Neural cell (in vitro differentiated cells): ENCODE measurements at regions not wholly inside any gene's neighbourhood (a gene's known extent, or its start where the extent isn't known, plus 50 kb on each side); places are given as distances from the start of the nearest gene placed in this dataset.

ENCODE experiments used
- H2AFZ ChIP-seq: fragments of 200-600, 300-800 bp; sonication (generic), shearing (Covaris generic); 2 replicates; pipeline ENCODE4 v1.6.0; 2014; ENCODE audit warnings: low read depth, mild to moderate bottlenecking, antibody characterized with exemption, low read length, moderate library complexity
- H3F3A ChIP-seq: fragments of 200-600 bp; shearing (Covaris generic); 2 replicates; pipeline ENCODE4 v1.6.1; 2016; ENCODE audit warnings: mild to moderate bottlenecking, moderate library complexity, mixed read lengths, antibody characterized with exemption, low read length; ENCODE audit not compliant: insufficient read depth, poor library complexity, severe bottlenecking
- H3K27ac ChIP-seq: fragments of 200-600, 300-800 bp; sonication (generic), shearing (Covaris generic); 2 replicates; pipeline ENCODE4 v1.5.1; 2014; ENCODE audit warnings: mild to moderate bottlenecking, low read length, moderate library complexity
- H3K27me3 ChIP-seq: fragments of 300-800, 200-600 bp; sonication (generic), shearing (Covaris generic); 2 replicates; pipeline ENCODE4 v1.6.0; 2014; ENCODE audit warnings: mild to moderate bottlenecking, low read depth, low read length, moderate library complexity; ENCODE audit not compliant: insufficient read depth
- H3K36me3 ChIP-seq: fragments of 300-800, 200-600 bp; sonication (generic), shearing (Covaris generic); 2 replicates; pipeline ENCODE4 v1.5.1; 2014; ENCODE audit warnings: mild to moderate bottlenecking, antibody characterized with exemption, low read length, moderate library complexity; ENCODE audit not compliant: insufficient read depth
- H3K4me2 ChIP-seq: fragments of 300-800, 200-600 bp; sonication (generic), shearing (Covaris generic); 2 replicates; pipeline ENCODE4 v1.6.0; 2014; ENCODE audit warnings: mild to moderate bottlenecking, low read length
- H3K4me3 ChIP-seq: fragments of 300-800, 200-600 bp; sonication (generic), shearing (Covaris generic); 2 replicates; pipeline ENCODE4 v1.5.1; 2014; ENCODE audit warnings: mild to moderate bottlenecking, low read length, moderate library complexity
- H3K79me2 ChIP-seq: fragments of 200-600 bp; shearing (Covaris generic); replicated peaks from 2 replicates; pipeline ENCODE4 v1.6.0; 2014; ENCODE audit warnings: mild to moderate bottlenecking, low read length, moderate library complexity; ENCODE audit not compliant: insufficient read depth
- H3K9ac ChIP-seq: fragments of 300-800, 200-600 bp; sonication (generic), shearing (Covaris generic); 2 replicates; pipeline ENCODE4 v1.6.1; 2016; ENCODE audit warnings: mild to moderate bottlenecking, low read length, mixed read lengths
- H3K9me2 ChIP-seq: fragments of 200-600 bp; shearing (Covaris generic); 2 replicates; pipeline ENCODE4 v1.6.1; 2016; ENCODE audit warnings: mild to moderate bottlenecking, low read length, mixed read lengths; ENCODE audit not compliant: insufficient read depth
- H3K9me3 ChIP-seq: fragments of 200-600, 300-800 bp; sonication (generic), shearing (Covaris generic); 2 replicates; pipeline ENCODE4 v1.6.1; 2016; ENCODE audit warnings: mild to moderate bottlenecking, mixed run types, low read length, moderate library complexity, mixed read lengths
- H4K20me1 ChIP-seq: fragments of 200-600 bp; shearing (Covaris generic); 2 replicates; pipeline ENCODE4 v1.6.1; 2016; ENCODE audit warnings: mild to moderate bottlenecking, mixed run types; ENCODE audit not compliant: insufficient read depth
- EP300 ChIP-seq: fragments of 450-650 bp; conservative IDR thresholded peaks from 2 replicates; pipeline ENCODE4 v1.6.1; 2014; ENCODE audit warnings: antibody characterized with exemption, mild to moderate bottlenecking, moderate library complexity; ENCODE audit not compliant: poor library complexity, severe bottlenecking
- EZH2 ChIP-seq: fragments of 200-600, 300-800 bp; shearing (Covaris generic), sonication (generic); IDR thresholded peaks from 2 replicates; pipeline ENCODE4 v1.6.1; 2014; ENCODE audit warnings: antibody characterized with exemption, low read length, borderline replicate concordance, mild to moderate bottlenecking; ENCODE audit not compliant: insufficient read depth, poor library complexity, severe bottlenecking
- MXI1 ChIP-seq: fragments of 450-650 bp; conservative IDR thresholded peaks from 2 replicates; pipeline ENCODE4 v1.6.1; 2014; ENCODE audit warnings: antibody characterized with exemption, mild to moderate bottlenecking; ENCODE audit not compliant: poor library complexity, severe bottlenecking
- POLR2AphosphoS5 ChIP-seq: IDR thresholded peaks from 2 replicates; pipeline ENCODE4 v1.6.1; 2012
- RAD21 ChIP-seq: fragments of 450-650 bp; conservative IDR thresholded peaks from 2 replicates; pipeline ENCODE4 v1.6.1; 2014; ENCODE audit warnings: antibody characterized with exemption, mild to moderate bottlenecking, moderate library complexity
- SMC3 ChIP-seq: fragments of 450-650 bp; conservative IDR thresholded peaks from 2 replicates; pipeline ENCODE4 v1.6.1; 2014; ENCODE audit warnings: antibody characterized with exemption, mild to moderate bottlenecking, moderate library complexity; ENCODE audit not compliant: poor library complexity
- TAF1 ChIP-seq: IDR thresholded peaks from 2 replicates; pipeline ENCODE4 v1.6.1; 2012; ENCODE audit warnings: low read depth
- TF ChIP-seq, protein P1 (sequence below): IDR thresholded peaks from 2 replicates; pipeline ENCODE4 v1.6.1; 2012; ENCODE audit warnings: borderline replicate concordance
- TF ChIP-seq, protein P2 (sequence below): fragments of 450-650 bp; IDR thresholded peaks from 2 replicates; pipeline ENCODE4 v1.5.1; 2014; ENCODE audit warnings: antibody characterized with exemption, mild to moderate bottlenecking, moderate library complexity; ENCODE audit not compliant: poor library complexity, severe bottlenecking

DNA sequence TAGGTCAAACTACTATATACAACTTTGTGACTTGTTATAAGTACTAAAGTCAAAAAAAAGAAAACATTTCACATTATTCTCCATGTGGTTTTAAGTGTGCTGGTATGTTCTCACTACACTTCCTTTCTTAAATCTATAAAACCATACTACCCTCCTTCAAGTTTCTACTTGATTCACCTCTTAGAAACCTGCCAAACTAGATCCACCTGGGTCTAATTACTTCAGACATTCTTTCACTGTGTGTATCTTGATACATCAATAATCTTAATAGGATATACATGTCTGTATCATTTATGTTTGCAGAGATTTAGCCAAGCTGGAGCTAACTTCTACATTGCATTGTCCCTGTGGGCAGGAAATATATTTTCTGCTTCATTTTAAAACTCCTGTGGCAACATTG lies 1012.6 kb downstream of the EFNA5 start:
- no peak overlapping the region for H3K9ac ChIP-seq
- H3K27ac ChIP-seq: no peak overlapping the region
- no peak overlapping the region for H3K4me2 ChIP-seq
- H3K79me2 ChIP-seq: no peaks in the 10 kb centered on the region
- no peaks in the 10 kb centered on the region for H3K27me3 ChIP-seq
- no peaks in the 10 kb centered on the region for H4K20me1 ChIP-seq
- no peak overlapping the region for H2AFZ ChIP-seq
- TF ChIP-seq, protein P1, sequence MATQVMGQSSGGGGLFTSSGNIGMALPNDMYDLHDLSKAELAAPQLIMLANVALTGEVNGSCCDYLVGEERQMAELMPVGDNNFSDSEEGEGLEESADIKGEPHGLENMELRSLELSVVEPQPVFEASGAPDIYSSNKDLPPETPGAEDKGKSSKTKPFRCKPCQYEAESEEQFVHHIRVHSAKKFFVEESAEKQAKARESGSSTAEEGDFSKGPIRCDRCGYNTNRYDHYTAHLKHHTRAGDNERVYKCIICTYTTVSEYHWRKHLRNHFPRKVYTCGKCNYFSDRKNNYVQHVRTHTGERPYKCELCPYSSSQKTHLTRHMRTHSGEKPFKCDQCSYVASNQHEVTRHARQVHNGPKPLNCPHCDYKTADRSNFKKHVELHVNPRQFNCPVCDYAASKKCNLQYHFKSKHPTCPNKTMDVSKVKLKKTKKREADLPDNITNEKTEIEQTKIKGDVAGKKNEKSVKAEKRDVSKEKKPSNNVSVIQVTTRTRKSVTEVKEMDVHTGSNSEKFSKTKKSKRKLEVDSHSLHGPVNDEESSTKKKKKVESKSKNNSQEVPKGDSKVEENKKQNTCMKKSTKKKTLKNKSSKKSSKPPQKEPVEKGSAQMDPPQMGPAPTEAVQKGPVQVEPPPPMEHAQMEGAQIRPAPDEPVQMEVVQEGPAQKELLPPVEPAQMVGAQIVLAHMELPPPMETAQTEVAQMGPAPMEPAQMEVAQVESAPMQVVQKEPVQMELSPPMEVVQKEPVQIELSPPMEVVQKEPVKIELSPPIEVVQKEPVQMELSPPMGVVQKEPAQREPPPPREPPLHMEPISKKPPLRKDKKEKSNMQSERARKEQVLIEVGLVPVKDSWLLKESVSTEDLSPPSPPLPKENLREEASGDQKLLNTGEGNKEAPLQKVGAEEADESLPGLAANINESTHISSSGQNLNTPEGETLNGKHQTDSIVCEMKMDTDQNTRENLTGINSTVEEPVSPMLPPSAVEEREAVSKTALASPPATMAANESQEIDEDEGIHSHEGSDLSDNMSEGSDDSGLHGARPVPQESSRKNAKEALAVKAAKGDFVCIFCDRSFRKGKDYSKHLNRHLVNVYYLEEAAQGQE: no peak
- no peak for TF ChIP-seq EZH2
- TF ChIP-seq, protein P2, sequence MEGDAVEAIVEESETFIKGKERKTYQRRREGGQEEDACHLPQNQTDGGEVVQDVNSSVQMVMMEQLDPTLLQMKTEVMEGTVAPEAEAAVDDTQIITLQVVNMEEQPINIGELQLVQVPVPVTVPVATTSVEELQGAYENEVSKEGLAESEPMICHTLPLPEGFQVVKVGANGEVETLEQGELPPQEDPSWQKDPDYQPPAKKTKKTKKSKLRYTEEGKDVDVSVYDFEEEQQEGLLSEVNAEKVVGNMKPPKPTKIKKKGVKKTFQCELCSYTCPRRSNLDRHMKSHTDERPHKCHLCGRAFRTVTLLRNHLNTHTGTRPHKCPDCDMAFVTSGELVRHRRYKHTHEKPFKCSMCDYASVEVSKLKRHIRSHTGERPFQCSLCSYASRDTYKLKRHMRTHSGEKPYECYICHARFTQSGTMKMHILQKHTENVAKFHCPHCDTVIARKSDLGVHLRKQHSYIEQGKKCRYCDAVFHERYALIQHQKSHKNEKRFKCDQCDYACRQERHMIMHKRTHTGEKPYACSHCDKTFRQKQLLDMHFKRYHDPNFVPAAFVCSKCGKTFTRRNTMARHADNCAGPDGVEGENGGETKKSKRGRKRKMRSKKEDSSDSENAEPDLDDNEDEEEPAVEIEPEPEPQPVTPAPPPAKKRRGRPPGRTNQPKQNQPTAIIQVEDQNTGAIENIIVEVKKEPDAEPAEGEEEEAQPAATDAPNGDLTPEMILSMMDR: no peak
- H3K36me3 ChIP-seq: no peaks in the 10 kb centered on the region
- H3K9me3 ChIP-seq: no peaks in the 10 kb centered on the region
- no peaks in the 10 kb centered on the region for H3F3A ChIP-seq
- H3K9me2 ChIP-seq: no peaks in the 10 kb centered on the region
- no peak overlapping the region for H3K4me3 ChIP-seq

DNA sequence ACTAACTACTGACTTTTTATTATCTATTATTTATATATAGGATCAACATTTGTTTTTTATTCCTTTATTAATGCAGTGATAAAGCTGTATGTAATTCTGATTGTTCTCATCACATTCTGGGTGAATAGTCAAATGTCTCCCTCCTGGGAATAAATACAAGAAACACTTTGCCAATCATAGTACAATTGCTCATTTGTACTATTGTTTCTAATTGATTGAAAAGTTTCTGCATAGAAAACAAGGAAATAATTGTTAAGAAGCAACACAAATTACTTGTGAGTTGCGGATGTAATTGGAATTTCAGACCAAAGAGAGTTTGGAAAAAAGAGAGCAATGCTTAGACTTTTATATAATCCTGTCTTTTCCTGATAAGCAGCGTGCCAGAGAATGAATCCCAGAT lies 1013.9 kb downstream of the EFNA5 start:
- Histone ChIP-seq H3F3A (no peaks in the 10 kb centered on the region), H3K4me2 (no peak overlapping the region), H3K9ac (no peak overlapping the region), H3K4me3 (no peak overlapping the region), H3K9me3 (no peaks in the 10 kb centered on the region), H2AFZ (no peak overlapping the region), H3K27me3 (no peaks in the 10 kb centered on the region), H3K36me3 (no peaks in the 10 kb centered on the region), H3K27ac (no peak overlapping the region), H4K20me1 (no peaks in the 10 kb centered on the region), H3K79me2 (no peaks in the 10 kb centered on the region), H3K9me2 (no peaks in the 10 kb centered on the region)
- TF ChIP-seq POLR2AphosphoS5 (no peak), EP300 (no peak)
- TF ChIP-seq, protein P2: no peak

DNA sequence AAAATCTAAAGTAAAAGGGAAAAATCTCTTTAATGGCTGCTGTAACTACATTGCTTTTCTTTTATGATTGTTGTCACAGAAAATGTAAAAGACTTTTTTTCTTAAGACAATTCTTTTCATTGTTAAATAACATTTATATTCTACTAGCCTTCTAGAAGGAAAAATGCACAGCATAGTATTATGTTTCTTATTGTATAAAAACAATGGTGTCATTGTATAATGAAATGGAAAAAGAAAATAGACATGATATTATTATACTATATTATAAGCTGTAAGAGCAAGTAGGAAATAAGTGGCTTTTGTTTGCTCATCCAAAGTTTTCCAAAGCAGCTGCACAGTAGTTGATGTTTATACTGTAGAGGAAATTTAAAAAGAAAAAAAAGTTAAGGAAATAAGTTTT lies 1021.7 kb downstream of the EFNA5 start:
- no peaks in the 10 kb centered on the region for H3K9me2 ChIP-seq
- no peak overlapping the region for H3K4me3 ChIP-seq
- H3K79me2 ChIP-seq: no peaks in the 10 kb centered on the region
- H3K27ac ChIP-seq: no peak overlapping the region
- no peak overlapping the region for H3K9ac ChIP-seq
- H3K27me3 ChIP-seq: no peaks in the 10 kb centered on the region
- H3K9me3 ChIP-seq: no peaks in the 10 kb centered on the region
- H3K4me2 ChIP-seq: no peak overlapping the region
- no peaks in the 10 kb centered on the region for H3F3A ChIP-seq
- H3K36me3 ChIP-seq: no peaks in the 10 kb centered on the region
- H4K20me1 ChIP-seq: no peaks in the 10 kb centered on the region
- H2AFZ ChIP-seq: no peak overlapping the region
- no peak for TF ChIP-seq EZH2
- no peak for TF ChIP-seq TAF1
- no peak for TF ChIP-seq MXI1
- TF ChIP-seq EP300: no peak
- no peak for TF ChIP-seq SMC3
- TF ChIP-seq POLR2AphosphoS5: no peak
- TF ChIP-seq, protein P2: no peak
- TF ChIP-seq RAD21: no peak
